Thyroid gland (tissue), 4 donors: ENCODE measurements at regions not wholly inside any gene's neighbourhood (a gene's known extent, or its start where the extent isn't known, plus 50 kb on each side); places are given as distances from the start of the nearest gene placed in this dataset.

Source experiments
- DNase-seq, 2 donors: peaks; one replicate each; pipeline ENCODE4 v3.0.0-alpha.2; 2019
- H3K27ac ChIP-seq, 3 donors: fragments of 200-600 bp; sonication (generic); 1 replicate in 2 of 3; 2 replicates in 1 of 3; pipeline ENCODE4 v1.5.1; 2016 to 2019; ENCODE audit warnings: mild to moderate bottlenecking in 1 of 3, moderate library complexity in 1 of 3
- H3K27me3 ChIP-seq: fragments of 200-600 bp; sonication (generic); one replicate; pipeline ENCODE4 v1.5.1; 2019
- H3K36me3 ChIP-seq, 2 donors: fragments of 200-600 bp; sonication (generic); one replicate each; pipeline ENCODE4 v1.5.1; 2016 to 2019
- H3K4me1 ChIP-seq, 2 donors: fragments of 200-600 bp; sonication (generic); one replicate each; pipeline ENCODE4 v1.5.1; 2017 to 2019
- H3K4me3 ChIP-seq, 3 donors: fragments of 200-600 bp; sonication (generic); replicated peaks in 1 of 3; 1 replicate in 2 of 3; 2 replicates in 1 of 3; pipeline ENCODE4 v1.5.1; 2016; ENCODE audit warnings: mild to moderate bottlenecking in 1 of 3
- H3K9me3 ChIP-seq: fragments of 200-600 bp; sonication (generic); one replicate; pipeline ENCODE4 v1.5.1; 2017
- POLR2A ChIP-seq, 2 donors: fragments of 450-650 bp; IDR thresholded peaks; one replicate each; pipeline ENCODE4 v1.6.1; 2017; ENCODE audit warnings: antibody characterized with exemption in 2 of 2, mild to moderate bottlenecking in 2 of 2, moderate library complexity in 1 of 2
- WGBS, 2 donors: methylation state at CpG; one replicate each; pipeline ENCODE4 v1.1.5; 2017; 5-methylcytosine and 5-hydroxymethylcytosine counted together
- intact Hi-C: fragments of 100-400 bp; cut with DNase I; formaldehyde crosslinking; loops from one replicate; pipeline ENCODE4 v1.15.1; 2023
- TF ChIP-seq, protein P1 (sequence below), 6 experiments: fragments of 200-600 bp in 3 of 6; fragments of 450-650 bp in 3 of 6; sonication (generic) in 3 of 6; IDR thresholded peaks; one replicate each; pipeline ENCODE4 v1.5.1; 2016 to 2019; ENCODE audit warnings: antibody characterized with exemption in 6 of 6, mild to moderate bottlenecking in 2 of 6, inconsistent platforms in 1 of 6, moderate library complexity in 1 of 6

DNA sequence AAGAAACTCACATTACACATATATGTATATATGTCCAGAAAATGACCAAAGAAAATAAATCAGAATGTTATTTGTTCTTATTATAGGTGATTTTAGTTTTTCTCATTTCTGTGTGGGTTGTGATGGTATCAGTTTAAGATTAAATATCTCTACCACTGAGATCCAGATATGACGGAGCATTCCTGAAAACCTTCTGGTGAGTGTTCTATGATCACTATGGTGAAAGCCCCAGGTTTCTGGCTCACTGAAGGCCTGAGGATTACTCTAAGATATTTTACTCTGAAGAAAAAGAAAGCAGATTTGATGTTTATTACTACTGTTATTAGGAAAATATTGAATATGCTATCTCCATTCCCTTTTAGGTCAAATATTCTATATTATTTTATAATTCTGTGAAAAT lies 62.8 kb upstream of the L3MBTL3 start:
- Histone ChIP-seq H3K9me3 (no peaks in the 10 kb centered on the region), H3K4me1 (no peaks in the 10 kb centered on the region), H3K27me3 (no peaks in the 10 kb centered on the region), H3K36me3 (no peaks in the 10 kb centered on the region), H3K4me3 (no peak overlapping the region), H3K27ac (no peak overlapping the region)
- DNase-seq = no peak
- 95 to 98% methylated on average over 1 of the region's 1 CpG for WGBS, 2 donors
- no peak for TF ChIP-seq POLR2A (IDR thresholded peaks at IDR 0.05)
- TF ChIP-seq, protein P1, sequence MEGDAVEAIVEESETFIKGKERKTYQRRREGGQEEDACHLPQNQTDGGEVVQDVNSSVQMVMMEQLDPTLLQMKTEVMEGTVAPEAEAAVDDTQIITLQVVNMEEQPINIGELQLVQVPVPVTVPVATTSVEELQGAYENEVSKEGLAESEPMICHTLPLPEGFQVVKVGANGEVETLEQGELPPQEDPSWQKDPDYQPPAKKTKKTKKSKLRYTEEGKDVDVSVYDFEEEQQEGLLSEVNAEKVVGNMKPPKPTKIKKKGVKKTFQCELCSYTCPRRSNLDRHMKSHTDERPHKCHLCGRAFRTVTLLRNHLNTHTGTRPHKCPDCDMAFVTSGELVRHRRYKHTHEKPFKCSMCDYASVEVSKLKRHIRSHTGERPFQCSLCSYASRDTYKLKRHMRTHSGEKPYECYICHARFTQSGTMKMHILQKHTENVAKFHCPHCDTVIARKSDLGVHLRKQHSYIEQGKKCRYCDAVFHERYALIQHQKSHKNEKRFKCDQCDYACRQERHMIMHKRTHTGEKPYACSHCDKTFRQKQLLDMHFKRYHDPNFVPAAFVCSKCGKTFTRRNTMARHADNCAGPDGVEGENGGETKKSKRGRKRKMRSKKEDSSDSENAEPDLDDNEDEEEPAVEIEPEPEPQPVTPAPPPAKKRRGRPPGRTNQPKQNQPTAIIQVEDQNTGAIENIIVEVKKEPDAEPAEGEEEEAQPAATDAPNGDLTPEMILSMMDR (IDR thresholded peaks at IDR 0.05) = no peak
- intact Hi-C loops = no loop called here

DNA sequence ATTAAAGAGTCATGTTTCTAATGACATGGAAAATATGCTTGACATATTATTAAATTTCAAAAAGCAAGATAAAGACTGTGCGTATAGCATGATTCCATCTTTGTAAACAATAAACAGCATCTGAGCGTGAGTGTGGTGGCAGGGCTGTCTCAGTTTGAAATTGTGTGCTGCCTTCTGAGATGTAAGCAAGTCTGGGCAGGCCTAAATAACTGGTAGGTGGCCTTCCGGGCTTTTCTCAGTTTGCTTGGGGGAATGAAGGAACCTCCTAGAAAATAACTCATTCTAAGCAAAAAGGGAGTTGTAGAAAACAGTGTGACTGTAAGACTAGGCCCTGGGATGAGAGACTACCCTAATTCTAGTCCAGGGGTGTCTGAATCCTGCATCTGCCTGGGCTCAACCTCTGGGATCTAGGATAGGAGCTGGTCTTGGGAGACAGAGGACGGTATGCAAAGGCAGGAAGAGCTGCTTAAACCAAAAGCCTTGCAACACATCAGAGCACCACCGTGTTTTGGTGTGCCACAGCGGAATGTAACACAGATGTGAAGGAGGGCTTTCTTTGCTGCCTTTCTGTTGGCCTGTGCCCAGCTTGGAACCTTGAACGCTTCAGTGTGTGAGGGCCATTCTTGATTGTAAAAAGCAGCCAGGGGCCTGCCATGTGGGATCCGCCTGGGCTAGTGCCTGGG lies 63.5 kb upstream of the L3MBTL3 start:
- 81 to 90% methylated on average over 8 of the region's 8 CpGs for WGBS, 2 donors
- no peak overlapping the region for H3K27ac ChIP-seq
- H3K4me1 ChIP-seq = no peaks in the 10 kb centered on the region
- TF ChIP-seq POLR2A (IDR thresholded peaks at IDR 0.05) = no peak
- TF ChIP-seq, protein P1 (IDR thresholded peaks at IDR 0.05) = no peak
- no peaks in the 10 kb centered on the region for H3K27me3 ChIP-seq
- no peak overlapping the region for H3K4me3 ChIP-seq
- intact Hi-C loops = no loop called here
- no peak for DNase-seq
- no peaks in the 10 kb centered on the region for H3K9me3 ChIP-seq
- H3K36me3 ChIP-seq = no peaks in the 10 kb centered on the region

DNA sequence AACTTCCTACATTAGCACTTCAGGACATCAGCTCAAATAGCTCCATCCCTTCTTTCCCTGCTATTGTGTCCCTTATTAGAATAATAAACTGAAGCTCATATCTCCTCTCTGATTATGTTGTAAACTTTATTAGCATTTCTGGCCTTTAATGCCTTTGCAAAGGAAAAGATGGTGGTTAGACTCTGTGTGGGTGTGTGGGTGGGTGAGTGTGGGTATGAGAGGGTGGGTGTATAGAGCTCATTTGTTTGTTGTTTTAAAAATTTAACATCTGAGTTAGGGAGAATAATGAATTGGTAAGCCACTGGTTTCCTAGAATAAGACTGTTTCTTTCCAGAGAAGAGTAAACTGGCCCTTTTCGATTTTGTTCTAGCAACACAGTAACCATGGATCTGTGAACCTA lies 70.6 kb upstream of the L3MBTL3 start:
- no peak for DNase-seq
- TF ChIP-seq POLR2A (IDR thresholded peaks at IDR 0.05) = no peak
- TF ChIP-seq, protein P1 (IDR thresholded peaks at IDR 0.05) = no peak
- WGBS, 2 donors = 86 to 95% methylated on average over 1 of the region's 1 CpG

DNA sequence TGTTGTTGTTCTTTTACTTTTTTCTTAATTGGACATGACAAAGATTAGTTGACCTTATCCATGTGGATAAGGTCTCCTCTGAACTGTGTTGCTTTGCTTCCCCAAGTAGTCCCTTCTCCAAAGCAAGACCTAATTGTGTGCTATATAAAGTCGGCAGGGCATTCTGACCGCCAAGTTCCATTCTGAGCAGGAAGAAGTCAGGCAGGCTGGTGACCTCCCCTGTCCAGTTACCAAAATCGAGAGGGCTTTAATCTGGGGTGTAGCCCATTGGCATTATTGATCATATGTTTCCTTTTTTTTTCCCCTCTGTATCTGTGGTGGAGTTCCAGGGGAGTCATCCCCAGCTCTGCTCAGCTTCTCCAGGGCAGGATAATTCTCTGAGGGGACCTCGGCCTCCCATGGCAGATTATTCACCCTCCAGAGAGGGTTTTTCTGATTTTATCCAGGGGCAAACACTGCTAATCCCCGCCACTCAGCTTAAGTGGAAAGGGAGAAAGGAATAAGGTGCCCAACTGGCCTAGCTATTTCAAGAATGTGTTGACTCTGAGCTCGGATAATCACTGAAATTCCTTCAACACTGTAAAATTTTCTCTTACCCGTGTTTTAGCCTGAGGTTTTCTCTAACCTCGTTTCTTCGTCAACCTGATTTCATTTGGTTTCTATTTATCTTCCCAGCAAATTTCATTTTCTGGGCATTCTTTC lies 71.8 kb upstream of the L3MBTL3 start:
- WGBS, 2 donors = 57 to 62% methylated on average over 9 of the region's 9 CpGs
- intact Hi-C loops = no loop called here

More for the DNA sequence above, 70.6 kb upstream of the L3MBTL3 start:
- intact Hi-C loops = no loop called here
- Histone ChIP-seq H3K27ac (no peak overlapping the region), H3K9me3 (no peaks in the 10 kb centered on the region), H3K36me3 (no peaks in the 10 kb centered on the region), H3K4me3 (no peak overlapping the region), H3K27me3 (no peaks in the 10 kb centered on the region), H3K4me1 (no peaks in the 10 kb centered on the region)

More for the DNA sequence above, 71.8 kb upstream of the L3MBTL3 start:
- no peak for DNase-seq
- H3K27ac ChIP-seq = no peak overlapping the region
- H3K9me3 ChIP-seq = no peaks in the 10 kb centered on the region
- no peaks in the 10 kb centered on the region for H3K27me3 ChIP-seq
- TF ChIP-seq POLR2A (IDR thresholded peaks at IDR 0.05) = no peak
- TF ChIP-seq, protein P1 (IDR thresholded peaks at IDR 0.05) = no peak
- H3K4me1 ChIP-seq = no peaks in the 10 kb centered on the region
- H3K36me3 ChIP-seq = no peaks in the 10 kb centered on the region
- H3K4me3 ChIP-seq = no peak overlapping the region
